ENCODE measurements at regions not wholly inside any gene's neighbourhood (a gene's known extent, or its start where the extent isn't known, plus 50 kb on each side); places are given as distances from the start of the nearest gene placed in this dataset.

DNA sequence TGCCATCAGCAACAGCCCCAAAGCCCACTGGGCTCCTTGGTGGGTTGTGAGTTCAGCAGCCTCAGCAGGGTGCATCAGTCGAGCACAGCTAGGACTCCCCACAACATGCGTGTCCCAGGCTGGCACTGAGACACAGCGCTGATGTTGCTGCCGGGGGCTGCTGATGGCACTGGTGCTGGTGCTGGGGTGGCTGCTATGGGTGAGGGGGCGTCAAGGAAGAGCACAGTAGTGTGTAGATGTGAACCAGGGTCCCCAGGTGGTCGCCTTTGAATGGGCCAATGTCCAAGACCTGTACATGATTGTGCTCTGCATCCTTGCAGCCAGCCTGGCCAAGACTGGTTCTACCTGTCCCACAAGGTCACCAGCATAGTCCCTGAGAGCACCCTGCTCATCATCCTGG lies 121.3 kb upstream of the SERPIND1 start:
- H3K27me3 ChIP-seq (replicated peaks in 1 of 7): no peaks in the 10 kb centered on the region
- intact Hi-C loops (cut with DNase I; ENCODE audit: low total_unique reads): no loop called here
- no peaks in the 10 kb centered on the region for H3K9me3 ChIP-seq
- peak; percentile 62 for DNase-seq
- H3K27ac ChIP-seq: no peak overlapping the region
- no peaks in the 10 kb centered on the region for H3K36me3 ChIP-seq
- no peak overlapping the region for H3K4me3 ChIP-seq
- 82 to 96% (median 86%) methylated on average over 6 of the region's 6 CpGs for WGBS, 5 donors
- H3K4me1 ChIP-seq: no peaks in the 10 kb centered on the region
- TF ChIP-seq, protein P1, sequence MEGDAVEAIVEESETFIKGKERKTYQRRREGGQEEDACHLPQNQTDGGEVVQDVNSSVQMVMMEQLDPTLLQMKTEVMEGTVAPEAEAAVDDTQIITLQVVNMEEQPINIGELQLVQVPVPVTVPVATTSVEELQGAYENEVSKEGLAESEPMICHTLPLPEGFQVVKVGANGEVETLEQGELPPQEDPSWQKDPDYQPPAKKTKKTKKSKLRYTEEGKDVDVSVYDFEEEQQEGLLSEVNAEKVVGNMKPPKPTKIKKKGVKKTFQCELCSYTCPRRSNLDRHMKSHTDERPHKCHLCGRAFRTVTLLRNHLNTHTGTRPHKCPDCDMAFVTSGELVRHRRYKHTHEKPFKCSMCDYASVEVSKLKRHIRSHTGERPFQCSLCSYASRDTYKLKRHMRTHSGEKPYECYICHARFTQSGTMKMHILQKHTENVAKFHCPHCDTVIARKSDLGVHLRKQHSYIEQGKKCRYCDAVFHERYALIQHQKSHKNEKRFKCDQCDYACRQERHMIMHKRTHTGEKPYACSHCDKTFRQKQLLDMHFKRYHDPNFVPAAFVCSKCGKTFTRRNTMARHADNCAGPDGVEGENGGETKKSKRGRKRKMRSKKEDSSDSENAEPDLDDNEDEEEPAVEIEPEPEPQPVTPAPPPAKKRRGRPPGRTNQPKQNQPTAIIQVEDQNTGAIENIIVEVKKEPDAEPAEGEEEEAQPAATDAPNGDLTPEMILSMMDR (IDR thresholded peaks at IDR 0.05 in 8 of 11, conservative IDR thresholded peaks at IDR 0.05 in 3 of 11): no peak
- TF ChIP-seq POLR2AphosphoS5 (IDR thresholded peaks at IDR 0.05) (no peak), POLR2A (IDR thresholded peaks at IDR 0.05) (no peak)

DNA sequence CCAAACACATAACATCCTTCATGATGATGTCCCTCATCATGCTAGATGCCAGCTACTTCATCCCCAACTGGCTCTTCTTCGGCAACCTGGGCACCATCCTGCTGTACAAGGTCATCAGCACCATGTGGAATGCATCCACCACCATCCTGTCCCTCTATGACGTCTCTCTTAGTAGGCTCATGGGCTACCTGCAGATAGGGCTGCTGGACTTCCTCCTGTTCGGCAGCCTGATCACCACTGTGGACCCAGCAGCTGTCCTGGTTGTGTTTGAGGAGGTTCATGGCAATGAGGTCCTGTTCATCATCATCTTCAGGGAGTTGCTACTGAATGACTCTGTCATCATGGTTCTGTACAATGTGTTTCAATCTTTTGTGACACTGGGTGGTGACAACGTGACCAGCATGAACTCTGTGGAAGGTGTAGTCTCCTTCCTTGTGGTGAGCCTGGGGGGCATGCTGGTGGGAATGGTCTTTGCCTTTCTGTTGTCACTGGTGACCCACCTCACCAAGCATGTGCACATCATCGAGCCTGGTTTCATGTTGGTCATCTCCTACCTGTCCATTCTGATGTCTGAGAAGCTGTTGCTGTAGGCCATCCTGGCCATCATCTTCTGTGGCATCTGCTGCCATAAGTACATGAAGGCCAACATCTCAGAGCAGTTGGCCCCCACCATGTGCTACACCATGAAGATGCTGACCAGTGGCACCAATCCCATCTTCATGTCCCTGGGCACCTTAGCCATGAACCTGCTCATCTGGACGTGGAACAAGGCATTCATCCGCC lies 120.7 kb upstream of the SERPIND1 start:
- intact Hi-C loops (cut with DNase I; ENCODE audit: low total_unique reads): no loop called here
- Histone ChIP-seq H3K27ac (no peak overlapping the region), H3K4me3 (no peak overlapping the region), H3K9me3 (no peaks in the 10 kb centered on the region), H3K36me3 (no peaks in the 10 kb centered on the region), H3K4me1 (no peaks in the 10 kb centered on the region), H3K27me3 (replicated peaks in 1 of 7) (no peaks in the 10 kb centered on the region)
- 76 to 93% (median 83%) methylated on average over 6 to 7 of the region's 7 CpGs for WGBS, 5 donors
- no peak for DNase-seq
- TF ChIP-seq, protein P1 (IDR thresholded peaks at IDR 0.05 in 8 of 11, conservative IDR thresholded peaks at IDR 0.05 in 3 of 11): no peak
- TF ChIP-seq POLR2AphosphoS5 (IDR thresholded peaks at IDR 0.05) (no peak), POLR2A (IDR thresholded peaks at IDR 0.05) (no peak)

DNA sequence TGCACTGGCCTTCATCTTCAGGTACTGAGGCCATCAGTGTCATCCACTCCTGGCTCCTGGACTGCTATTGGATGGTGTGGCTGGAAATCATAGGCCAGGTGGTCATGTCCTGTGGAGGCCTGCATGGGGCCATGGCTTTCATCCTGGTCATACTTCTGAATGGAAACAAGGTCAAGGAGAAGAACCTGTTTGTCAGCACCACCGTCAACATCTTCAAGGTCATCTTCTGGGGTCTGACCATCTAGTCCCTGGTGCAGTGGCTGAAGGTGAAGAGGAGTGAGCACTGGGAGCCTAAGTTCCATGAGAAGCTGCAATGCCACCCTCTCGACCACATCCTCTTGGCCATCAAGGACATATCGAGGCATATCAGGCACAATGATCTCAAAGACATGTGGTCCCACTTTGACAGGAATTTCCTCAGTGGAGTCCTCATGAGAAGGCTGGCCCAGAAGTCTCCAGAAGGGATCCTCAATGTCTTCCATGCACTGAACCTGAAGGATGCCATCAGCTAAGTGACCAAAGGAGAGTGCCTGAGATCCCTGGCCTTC lies 120.0 kb upstream of the SERPIND1 start:
- 62 to 83% (median 80%) methylated on average over 3 of the region's 3 CpGs for WGBS, 5 donors
- Histone ChIP-seq H3K27ac (no peak overlapping the region), H3K9me3 (no peaks in the 10 kb centered on the region), H3K4me3 (no peak overlapping the region), H3K27me3 (replicated peaks in 1 of 7) (no peaks in the 10 kb centered on the region), H3K36me3 (no peaks in the 10 kb centered on the region), H3K4me1 (no peaks in the 10 kb centered on the region)
- no peak for TF ChIP-seq POLR2A (IDR thresholded peaks at IDR 0.05)
- TF ChIP-seq, protein P1 (IDR thresholded peaks at IDR 0.05 in 8 of 11, conservative IDR thresholded peaks at IDR 0.05 in 3 of 11): no peak
- TF ChIP-seq POLR2AphosphoS5 (IDR thresholded peaks at IDR 0.05): no peak
- intact Hi-C loops (cut with DNase I; ENCODE audit: low total_unique reads): no loop called here
- DNase-seq: no peak

DNA sequence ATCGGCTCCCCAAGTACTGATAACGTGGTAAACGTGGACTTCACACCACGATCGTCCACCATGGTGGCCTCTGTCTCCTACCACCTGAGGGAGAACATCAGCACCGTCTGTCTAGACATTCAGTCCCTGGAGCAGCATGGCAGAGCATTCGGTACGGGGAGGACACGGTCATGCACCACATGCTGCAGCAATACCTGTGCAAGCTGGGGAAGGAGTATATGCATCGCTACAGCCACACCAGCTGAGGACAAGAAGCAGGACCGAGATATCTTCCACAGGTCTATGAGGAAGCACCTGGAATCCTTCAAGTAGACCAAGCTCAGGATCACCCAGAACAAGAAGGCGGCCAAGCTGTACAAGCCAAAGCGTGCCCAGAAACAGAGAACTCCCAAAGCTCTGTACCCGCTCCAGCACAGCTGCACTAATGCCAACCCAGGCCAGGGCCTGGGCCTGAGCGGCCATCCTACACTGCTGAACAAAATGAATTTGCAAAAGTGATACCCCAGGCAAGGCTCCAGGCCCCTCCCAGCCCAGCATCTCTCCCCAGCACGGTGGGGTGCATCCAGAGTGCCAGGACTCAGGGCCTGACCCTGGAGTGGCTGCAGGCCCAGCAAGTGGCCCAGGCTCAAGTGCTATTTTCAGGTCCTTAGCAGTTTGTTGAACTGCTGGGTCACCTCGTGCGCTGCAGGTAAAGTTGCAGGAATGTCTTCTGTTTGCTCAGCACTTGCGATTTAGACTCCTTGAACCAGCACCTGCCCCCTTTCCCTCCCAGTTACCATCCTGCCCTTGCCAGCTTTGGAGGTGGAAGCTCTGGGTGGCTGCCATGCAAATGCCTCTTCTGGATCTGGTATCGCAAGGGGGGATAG lies 119.3 kb upstream of the SERPIND1 start:
- intact Hi-C loops (cut with DNase I; ENCODE audit: low total_unique reads): no loop called here
- Histone ChIP-seq H3K9me3 (no peaks in the 10 kb centered on the region), H3K4me1 (no peaks in the 10 kb centered on the region), H3K27ac (no peak overlapping the region), H3K4me3 (no peak overlapping the region), H3K27me3 (replicated peaks in 1 of 7) (no peaks in the 10 kb centered on the region), H3K36me3 (no peaks in the 10 kb centered on the region)
- WGBS, 5 donors: 88 to 92% (median 92%) methylated on average over 14 to 20 of the region's 20 CpGs
- DNase-seq: no peak
- TF ChIP-seq POLR2A (IDR thresholded peaks at IDR 0.05) (no peak), POLR2AphosphoS5 (IDR thresholded peaks at IDR 0.05) (no peak)
- TF ChIP-seq, protein P1 (IDR thresholded peaks at IDR 0.05 in 8 of 11, conservative IDR thresholded peaks at IDR 0.05 in 3 of 11): no peak

Measured in spleen (tissue), 11 donors.